ENCODE measurements at regions not wholly inside any gene's neighbourhood (a gene's known extent, or its start where the extent isn't known, plus 50 kb on each side); places are given as distances from the start of the nearest gene placed in this dataset.

GRCh38 chr2:175647058-175647457 is 355.0 kb downstream of the LNPK start:
- TF ChIP-seq LEF1 (IDR thresholded peaks at IDR 0.05; ENCODE audit: borderline replicate concordance), result no peak
- no peak for TF ChIP-seq FOXM1 (IDR thresholded peaks at IDR 0.05; ENCODE audit: borderline replicate concordance)
- TF ChIP-seq NFRKB (IDR thresholded peaks at IDR 0.05), result no peak
- no peak for TF ChIP-seq ZNF384 (IDR thresholded peaks at IDR 0.05)
- no peak for TF ChIP-seq PKNOX1 (IDR thresholded peaks at IDR 0.05)
- no peak for TF ChIP-seq SUZ12 (IDR thresholded peaks at IDR 0.05)
- TF ChIP-seq CTBP1 (IDR thresholded peaks at IDR 0.05; ENCODE audit: borderline replicate concordance), result no peak
- no peak for TF ChIP-seq HDGF (IDR thresholded peaks at IDR 0.05; ENCODE audit: borderline replicate concordance)
